SK-N-SH treated with all-trans-retinoic acid at 6 μM for 48 hours (cell line): ENCODE measurements at regions not wholly inside any gene's neighbourhood (a gene's known extent, or its start where the extent isn't known, plus 50 kb on each side); places are given as distances from the start of the nearest gene placed in this dataset.

Source experiments
- CSDC2 ChIP-seq: fragments of 250-450 bp; sonication (Bioruptor Pico); IDR thresholded peaks from 2 replicates; pipeline ENCODE4 v1.5.0; 2020; ENCODE audit warnings: mild to moderate bottlenecking, moderate library complexity
- TOX ChIP-seq: fragments of 250-450 bp; sonication (Bioruptor Pico); IDR thresholded peaks from 2 replicates; pipeline ENCODE4 v1.8.0; 2021; ENCODE audit warnings: mild to moderate bottlenecking, moderate library complexity, borderline replicate concordance
- TF ChIP-seq, protein P1 (sequence below): fragments of 250-450 bp; sonication (Bioruptor Pico); IDR thresholded peaks from 2 replicates; pipeline ENCODE4 v1.5.1; 2021; ENCODE audit warnings: mild to moderate bottlenecking, moderate library complexity
- TF ChIP-seq, protein P2 (sequence below): fragments of 250-450 bp; sonication (Bioruptor Pico); IDR thresholded peaks from 2 replicates; pipeline ENCODE4 v1.8.0; 2020; ENCODE audit warnings: mild to moderate bottlenecking, moderate library complexity, borderline replicate concordance
- TF ChIP-seq, protein P3 (sequence below): fragments of 250-450 bp; sonication (Bioruptor Pico); IDR thresholded peaks from 2 replicates; pipeline ENCODE4 v1.5.1; 2020; ENCODE audit warnings: low read depth, mild to moderate bottlenecking, moderate library complexity
- TF ChIP-seq, protein P4 (sequence below): fragments of 250-450 bp; sonication (Bioruptor Pico); IDR thresholded peaks from 2 replicates; pipeline ENCODE4 v1.8.0; 2021; ENCODE audit warnings: low read depth, mild to moderate bottlenecking, moderate library complexity, borderline replicate concordance

DNA sequence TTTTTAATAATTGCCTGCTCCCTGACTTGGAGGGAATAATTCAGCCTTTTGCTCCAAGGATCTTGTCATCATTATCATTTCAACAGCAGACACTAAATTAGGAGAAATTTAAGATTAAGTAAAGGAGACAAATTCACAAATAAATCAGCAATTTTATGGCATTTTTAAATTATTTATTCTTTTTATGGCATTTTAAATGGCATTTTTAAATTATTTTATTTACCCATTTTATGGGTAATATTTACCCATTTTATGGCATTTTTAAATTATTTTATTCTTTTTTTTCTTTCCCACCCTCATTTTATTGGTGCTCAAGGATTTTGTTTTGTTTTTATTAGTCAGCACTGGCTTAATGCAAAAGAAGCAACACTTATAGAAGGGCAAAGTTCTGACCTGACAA, 1201.0 kb upstream of the SORCS1 start:
- TF ChIP-seq, protein P1, sequence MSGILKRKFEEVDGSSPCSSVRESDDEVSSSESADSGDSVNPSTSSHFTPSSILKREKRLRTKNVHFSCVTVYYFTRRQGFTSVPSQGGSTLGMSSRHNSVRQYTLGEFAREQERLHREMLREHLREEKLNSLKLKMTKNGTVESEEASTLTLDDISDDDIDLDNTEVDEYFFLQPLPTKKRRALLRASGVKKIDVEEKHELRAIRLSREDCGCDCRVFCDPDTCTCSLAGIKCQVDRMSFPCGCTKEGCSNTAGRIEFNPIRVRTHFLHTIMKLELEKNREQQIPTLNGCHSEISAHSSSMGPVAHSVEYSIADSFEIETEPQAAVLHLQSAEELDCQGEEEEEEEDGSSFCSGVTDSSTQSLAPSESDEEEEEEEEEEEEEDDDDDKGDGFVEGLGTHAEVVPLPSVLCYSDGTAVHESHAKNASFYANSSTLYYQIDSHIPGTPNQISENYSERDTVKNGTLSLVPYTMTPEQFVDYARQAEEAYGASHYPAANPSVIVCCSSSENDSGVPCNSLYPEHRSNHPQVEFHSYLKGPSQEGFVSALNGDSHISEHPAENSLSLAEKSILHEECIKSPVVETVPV (CRISPR knock-in tag), result no peak
- no peak for TF ChIP-seq CSDC2
- TF ChIP-seq, protein P2, sequence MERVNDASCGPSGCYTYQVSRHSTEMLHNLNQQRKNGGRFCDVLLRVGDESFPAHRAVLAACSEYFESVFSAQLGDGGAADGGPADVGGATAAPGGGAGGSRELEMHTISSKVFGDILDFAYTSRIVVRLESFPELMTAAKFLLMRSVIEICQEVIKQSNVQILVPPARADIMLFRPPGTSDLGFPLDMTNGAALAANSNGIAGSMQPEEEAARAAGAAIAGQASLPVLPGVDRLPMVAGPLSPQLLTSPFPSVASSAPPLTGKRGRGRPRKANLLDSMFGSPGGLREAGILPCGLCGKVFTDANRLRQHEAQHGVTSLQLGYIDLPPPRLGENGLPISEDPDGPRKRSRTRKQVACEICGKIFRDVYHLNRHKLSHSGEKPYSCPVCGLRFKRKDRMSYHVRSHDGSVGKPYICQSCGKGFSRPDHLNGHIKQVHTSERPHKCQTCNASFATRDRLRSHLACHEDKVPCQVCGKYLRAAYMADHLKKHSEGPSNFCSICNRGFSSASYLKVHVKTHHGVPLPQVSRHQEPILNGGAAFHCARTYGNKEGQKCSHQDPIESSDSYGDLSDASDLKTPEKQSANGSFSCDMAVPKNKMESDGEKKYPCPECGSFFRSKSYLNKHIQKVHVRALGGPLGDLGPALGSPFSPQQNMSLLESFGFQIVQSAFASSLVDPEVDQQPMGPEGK (CRISPR knock-in tag), result no peak
- TF ChIP-seq, protein P3, sequence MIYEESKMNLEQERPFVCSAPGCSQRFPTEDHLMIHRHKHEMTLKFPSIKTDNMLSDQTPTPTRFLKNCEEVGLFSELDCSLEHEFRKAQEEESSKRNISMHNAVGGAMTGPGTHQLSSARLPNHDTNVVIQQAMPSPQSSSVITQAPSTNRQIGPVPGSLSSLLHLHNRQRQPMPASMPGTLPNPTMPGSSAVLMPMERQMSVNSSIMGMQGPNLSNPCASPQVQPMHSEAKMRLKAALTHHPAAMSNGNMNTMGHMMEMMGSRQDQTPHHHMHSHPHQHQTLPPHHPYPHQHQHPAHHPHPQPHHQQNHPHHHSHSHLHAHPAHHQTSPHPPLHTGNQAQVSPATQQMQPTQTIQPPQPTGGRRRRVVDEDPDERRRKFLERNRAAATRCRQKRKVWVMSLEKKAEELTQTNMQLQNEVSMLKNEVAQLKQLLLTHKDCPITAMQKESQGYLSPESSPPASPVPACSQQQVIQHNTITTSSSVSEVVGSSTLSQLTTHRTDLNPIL (CRISPR knock-in tag), result no peak
- TF ChIP-seq TOX (CRISPR knock-in tag), result no peak
- TF ChIP-seq, protein P4, sequence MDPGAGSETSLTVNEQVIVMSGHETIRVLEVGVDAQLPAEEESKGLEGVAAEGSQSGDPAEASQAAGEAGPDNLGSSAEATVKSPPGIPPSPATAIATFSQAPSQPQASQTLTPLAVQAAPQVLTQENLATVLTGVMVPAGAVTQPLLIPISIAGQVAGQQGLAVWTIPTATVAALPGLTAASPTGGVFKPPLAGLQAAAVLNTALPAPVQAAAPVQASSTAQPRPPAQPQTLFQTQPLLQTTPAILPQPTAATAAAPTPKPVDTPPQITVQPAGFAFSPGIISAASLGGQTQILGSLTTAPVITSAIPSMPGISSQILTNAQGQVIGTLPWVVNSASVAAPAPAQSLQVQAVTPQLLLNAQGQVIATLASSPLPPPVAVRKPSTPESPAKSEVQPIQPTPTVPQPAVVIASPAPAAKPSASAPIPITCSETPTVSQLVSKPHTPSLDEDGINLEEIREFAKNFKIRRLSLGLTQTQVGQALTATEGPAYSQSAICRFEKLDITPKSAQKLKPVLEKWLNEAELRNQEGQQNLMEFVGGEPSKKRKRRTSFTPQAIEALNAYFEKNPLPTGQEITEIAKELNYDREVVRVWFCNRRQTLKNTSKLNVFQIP (CRISPR knock-in tag), result no peak
